WERI-Rb-1 (cell line): ENCODE measurements at regions not wholly inside any gene's neighbourhood (a gene's known extent, or its start where the extent isn't known, plus 50 kb on each side); places are given as distances from the start of the nearest gene placed in this dataset.
"Not testable (repeated sequence)": the region's sequence is repeated elsewhere in the genome, so short reads cannot be mapped to it uniquely, and the experiment has no call there.

ENCODE experiments used
- DNase-seq: peaks from one replicate; pipeline ENCODE4 v3.0.0-alpha.2; 2020
- H3K27ac ChIP-seq: fragments of 250-450 bp; sonication (Bioruptor Pico); 2 replicates; pipeline ENCODE4 v1.5.1; 2020; ENCODE audit warnings: mild to moderate bottlenecking, moderate library complexity
- H3K27me3 ChIP-seq: fragments of 250-450 bp; sonication (Bioruptor Pico); 2 replicates; pipeline ENCODE4 v1.5.1; 2021; ENCODE audit warnings: mild to moderate bottlenecking, low read depth, moderate library complexity; ENCODE audit not compliant: insufficient read depth, severe bottlenecking
- H3K36me3 ChIP-seq: fragments of 250-450 bp; sonication (Bioruptor Pico); 2 replicates; pipeline ENCODE4 v1.5.1; 2020; ENCODE audit warnings: mild to moderate bottlenecking, moderate library complexity
- H3K4me3 ChIP-seq: 2 replicates; pipeline ENCODE4 v1.5.1; 2011; ENCODE audit warnings: low read depth, mild to moderate bottlenecking, control low read depth, low read length
- H3K9me3 ChIP-seq: fragments of 250-450 bp; sonication (Bioruptor Pico); 2 replicates; pipeline ENCODE4 v1.5.1; 2021; ENCODE audit warnings: mild to moderate bottlenecking, moderate library complexity; ENCODE audit not compliant: severe bottlenecking
- CTCF ChIP-seq: IDR thresholded peaks from 2 replicates; pipeline ENCODE4 v1.5.1; 2011; ENCODE audit warnings: low read depth, mild to moderate bottlenecking, control low read depth, inconsistent platforms, low read length

DNA sequence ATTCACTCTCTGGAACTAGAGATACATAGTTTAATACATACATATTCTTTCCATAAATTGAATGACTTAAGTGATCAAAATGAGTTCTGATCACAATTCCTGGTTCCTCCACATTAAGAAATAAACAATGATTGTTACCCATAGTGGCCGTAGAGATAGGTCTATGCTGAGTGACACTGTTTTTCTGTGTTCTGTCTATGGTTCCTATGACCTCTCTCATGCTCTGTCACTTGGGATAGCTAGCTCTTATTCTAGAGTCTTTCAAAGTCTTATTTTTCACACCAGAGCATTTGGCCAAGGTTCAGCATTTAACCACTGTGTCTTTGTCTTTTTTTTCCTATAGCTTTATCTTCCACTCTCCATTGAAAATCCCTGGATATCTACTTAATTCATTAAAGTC, 132.4 kb downstream of the GOLGA6L6 start:
- DNase-seq = no peak
- no peak overlapping the region for H3K27ac ChIP-seq
- peaks cover 12% of the 10 kb centered on the region for H3K9me3 ChIP-seq
- no peak for TF ChIP-seq CTCF
- H3K4me3 ChIP-seq = no peak overlapping the region
- no peaks in the 10 kb centered on the region for H3K36me3 ChIP-seq
- H3K27me3 ChIP-seq = peaks cover 23% of the 10 kb centered on the region

- Histone ChIP-seq H3K27ac (no peak overlapping the region), H3K9me3 (peaks cover 10% of the 10 kb centered on the region), H3K4me3 (no peak overlapping the region), H3K36me3 (no peaks in the 10 kb centered on the region), H3K27me3 (peaks cover 26% of the 10 kb centered on the region)
- DNase-seq = no peak
- TF ChIP-seq CTCF = no peak
Observed at GRCh38 chr15:20407553-20407952, 134.0 kb downstream of the GOLGA6L6 start.

- not testable (repeated sequence) for H3K9me3 ChIP-seq, DNase-seq, H3K4me3 ChIP-seq
Observed at GRCh38 chr15:20404571-20404970, 137.0 kb downstream of the GOLGA6L6 start.

DNA sequence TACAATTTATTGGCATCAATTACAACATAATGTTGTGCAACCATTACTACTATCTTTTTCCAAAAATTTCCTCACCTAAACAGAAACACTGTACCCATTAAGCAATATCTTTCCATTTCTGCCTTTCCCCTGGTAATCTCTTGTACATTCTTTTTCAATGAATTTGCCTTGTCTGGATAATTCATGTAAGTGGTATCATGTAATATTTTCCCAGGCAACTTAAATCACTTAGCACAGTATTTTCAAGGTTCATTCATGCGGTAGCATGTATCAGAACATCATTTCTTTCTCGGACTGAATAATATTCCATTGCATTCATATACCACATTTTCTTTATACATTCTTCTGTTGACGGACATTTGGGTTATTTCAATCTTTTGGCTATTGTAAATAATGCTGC, 139.0 kb downstream of the GOLGA6L6 start:
- H3K9me3 ChIP-seq, H3K36me3 ChIP-seq, DNase-seq, H3K4me3 ChIP-seq, H3K27me3 ChIP-seq, H3K27ac ChIP-seq: not testable (repeated sequence)

More at GRCh38 chr15:20404571-20404970, 137.0 kb downstream of the GOLGA6L6 start:
- H3K27ac ChIP-seq, H3K36me3 ChIP-seq: not testable (repeated sequence)
- peaks cover 16% of the 10 kb centered on the region for H3K27me3 ChIP-seq

- not testable (repeated sequence) for DNase-seq, H3K27ac ChIP-seq, H3K9me3 ChIP-seq, H3K36me3 ChIP-seq, H3K4me3 ChIP-seq
- peaks cover 10% of the 10 kb centered on the region for H3K27me3 ChIP-seq
Observed at GRCh38 chr15:20401058-20401457, 140.5 kb downstream of the GOLGA6L6 start.

DNA sequence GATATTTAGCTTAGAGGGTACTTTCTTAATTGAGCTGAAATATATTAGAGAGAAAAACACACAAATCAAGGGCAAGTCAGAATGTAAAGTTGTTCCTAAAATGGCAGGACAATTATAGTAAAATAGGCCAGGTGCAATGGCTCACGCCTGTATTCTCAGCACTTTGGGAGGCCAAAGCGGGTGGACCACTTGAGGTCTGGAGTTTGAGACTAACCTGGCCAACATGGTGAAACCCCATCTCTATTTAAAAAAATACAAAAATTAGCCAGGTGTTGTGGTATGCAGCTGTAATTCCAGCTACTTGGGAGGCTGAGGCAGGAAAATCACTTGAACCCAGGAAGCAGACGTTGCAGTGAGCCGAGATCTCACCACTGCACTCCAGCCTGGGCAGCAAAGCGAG, 142.9 kb downstream of the GOLGA6L6 start:
- H3K4me3 ChIP-seq, H3K36me3 ChIP-seq, DNase-seq, H3K9me3 ChIP-seq, H3K27ac ChIP-seq: not testable (repeated sequence)
- H3K27me3 ChIP-seq = peaks cover 10% of the 10 kb centered on the region

GRCh38 chr15:20388161-20388560, 153.4 kb downstream of the GOLGA6L6 start:
- H3K9me3 ChIP-seq, H3K36me3 ChIP-seq, H3K4me3 ChIP-seq, H3K27ac ChIP-seq, H3K27me3 ChIP-seq, DNase-seq: not testable (repeated sequence)

DNA sequence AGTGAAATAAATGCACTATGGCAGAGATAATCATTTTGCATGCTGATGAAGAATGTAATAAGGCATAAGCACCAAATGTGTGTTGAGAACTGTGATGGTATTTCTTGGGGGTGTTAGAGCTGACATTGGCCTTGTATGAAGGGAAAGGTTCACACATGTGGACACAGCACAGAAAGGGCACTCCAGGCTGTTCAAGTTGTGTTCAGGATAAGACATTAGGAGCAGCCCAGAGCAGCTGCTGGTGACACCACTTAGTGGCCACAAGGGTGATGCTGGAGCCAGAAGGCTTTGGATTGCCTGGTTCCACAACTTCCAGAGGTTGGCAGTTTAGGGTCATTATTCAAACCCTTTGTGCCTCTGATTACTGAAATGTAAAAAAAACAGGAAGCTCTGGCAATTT, 155.4 kb downstream of the GOLGA6L6 start:
- Histone ChIP-seq H3K9me3 (no peaks in the 10 kb centered on the region), H3K27ac (no peak overlapping the region), H3K27me3 (peaks cover 7% of the 10 kb centered on the region), H3K36me3 (no peaks in the 10 kb centered on the region), H3K4me3 (no peak overlapping the region)
- TF ChIP-seq CTCF = no peak
- DNase-seq = no peak

- not testable (repeated sequence) for H3K9me3 ChIP-seq
Observed at GRCh38 chr15:20380199-20380598, 161.4 kb downstream of the GOLGA6L6 start.

More at GRCh38 chr15:20380199-20380598, 161.4 kb downstream of the GOLGA6L6 start:
- peaks cover 12% of the 10 kb centered on the region for H3K27me3 ChIP-seq
- H3K27ac ChIP-seq, H3K4me3 ChIP-seq, DNase-seq, H3K36me3 ChIP-seq: not testable (repeated sequence)
